HG02840 (cell line): ENCODE measurements at regions not wholly inside any gene's neighbourhood (a gene's known extent, or its start where the extent isn't known, plus 50 kb on each side); places are given as distances from the start of the nearest gene placed in this dataset.
"Not testable (repeated sequence)": the region's sequence is repeated elsewhere in the genome, so short reads cannot be mapped to it uniquely, and the experiment has no call there.

Experiments
- ATAC-seq: cut with Tn5 transposase; IDR thresholded peaks from one replicate; pipeline ENCODE4 v1.9.1; 2021; ENCODE audit warnings: mild to moderate bottlenecking, moderate library complexity, moderate number of reproducible peaks; ENCODE audit not compliant: unreplicated experiment, low FRiP score

DNA sequence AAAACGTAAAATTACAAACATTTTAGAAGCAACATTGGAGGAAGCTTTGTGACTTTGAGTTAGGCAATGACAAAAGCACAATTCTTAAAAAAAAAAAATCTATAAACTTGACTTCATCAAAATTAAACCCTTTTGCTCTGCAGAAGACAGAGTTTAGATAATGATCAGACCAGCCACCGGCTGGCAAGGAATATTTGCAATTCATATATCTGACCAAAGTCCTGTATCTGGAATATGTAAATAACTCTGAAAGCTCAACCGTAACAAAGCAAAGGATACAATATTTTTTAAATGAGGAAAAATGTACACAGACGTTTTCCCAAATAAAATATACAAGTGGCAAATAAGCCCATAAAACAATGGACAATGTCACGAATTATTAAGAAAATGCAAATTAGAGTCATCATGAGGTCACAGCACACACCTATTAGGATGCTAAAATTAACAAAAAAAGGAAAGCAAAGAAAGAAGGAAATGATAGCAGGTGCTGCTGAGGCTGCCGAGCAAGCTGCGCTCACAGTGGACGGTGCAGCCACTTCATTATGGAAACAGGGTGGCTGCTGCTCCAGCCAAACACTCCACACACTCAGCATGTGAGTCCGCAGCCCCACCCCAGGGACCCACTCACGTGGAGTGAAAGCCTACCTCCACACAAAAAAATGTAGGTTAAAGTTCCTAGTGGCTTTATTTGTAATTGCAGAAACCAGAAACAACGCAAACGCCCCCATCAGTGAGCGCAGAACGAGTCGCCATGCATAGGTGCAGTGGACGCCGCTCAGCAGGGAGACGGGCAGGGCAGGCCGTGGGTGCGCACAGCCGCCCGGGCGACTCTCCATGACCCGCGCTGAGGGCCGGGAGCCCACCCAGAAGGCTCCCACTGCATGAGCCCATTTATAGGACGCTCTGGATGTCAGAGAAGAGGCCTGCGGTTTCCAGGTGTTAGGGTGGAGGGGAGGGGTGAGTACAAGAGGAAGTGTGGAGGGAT, 375.4 kb downstream of the ADGRD1 start:
- ATAC-seq, result not testable (repeated sequence)

DNA sequence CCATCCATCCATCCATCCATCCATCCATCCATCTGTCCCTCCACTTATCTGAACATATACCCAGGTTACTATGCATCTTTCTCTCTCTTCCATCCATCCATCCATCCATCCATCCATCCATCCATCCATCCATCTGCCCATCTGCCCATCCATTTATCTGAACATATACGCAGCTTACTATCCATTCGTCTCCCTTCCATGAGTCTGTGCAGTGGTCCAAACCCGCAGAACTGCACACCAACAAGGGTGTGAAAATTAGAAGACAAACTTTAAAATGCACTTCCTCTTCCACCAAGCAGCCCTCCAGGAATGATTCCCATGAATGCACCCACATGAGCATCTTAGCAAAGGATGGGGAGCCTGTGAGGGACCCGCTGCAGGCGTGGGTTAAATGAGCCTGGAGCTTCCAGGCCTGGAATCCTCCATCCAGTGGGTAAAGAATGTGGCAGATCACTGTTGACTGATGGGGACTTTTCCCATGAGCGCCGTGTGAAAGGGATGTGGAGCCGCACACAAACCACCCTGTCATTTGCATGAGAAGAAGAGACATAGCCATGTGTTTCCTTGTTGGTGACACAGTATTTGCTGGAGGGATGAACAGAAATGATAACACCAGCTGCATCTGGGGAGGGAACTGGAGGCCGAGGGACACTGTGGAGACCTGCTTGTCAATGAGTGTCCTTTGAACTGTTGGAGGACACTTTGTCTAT, 376.6 kb downstream of the ADGRD1 start:
- ATAC-seq, result no peak

DNA sequence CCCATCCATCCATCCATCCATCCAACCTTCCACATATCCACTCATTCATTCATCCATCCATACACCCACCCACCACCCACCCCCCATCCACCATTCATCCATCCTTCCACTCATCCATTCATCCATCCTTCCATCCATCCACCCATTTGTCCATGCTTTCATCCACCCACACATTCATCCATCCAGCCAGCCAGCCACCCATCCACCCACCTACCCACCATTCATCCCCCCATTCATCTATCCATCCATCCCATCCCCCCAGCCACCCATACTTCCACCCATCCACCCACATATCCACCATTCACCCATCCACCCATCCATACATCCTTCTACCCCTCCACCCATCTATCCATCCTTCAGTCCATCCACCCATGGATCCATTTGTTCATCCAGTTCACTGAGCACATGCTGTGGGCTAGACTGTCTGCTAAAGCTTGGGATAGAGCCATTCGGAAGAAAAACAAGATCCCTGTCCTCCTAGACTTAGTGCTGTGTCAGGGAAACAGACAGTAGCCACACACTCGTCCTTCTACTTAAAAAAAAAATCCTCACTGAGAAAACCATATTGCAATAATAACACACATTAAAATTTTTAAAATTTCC, 377.5 kb downstream of the ADGRD1 start:
- no peak for ATAC-seq

DNA sequence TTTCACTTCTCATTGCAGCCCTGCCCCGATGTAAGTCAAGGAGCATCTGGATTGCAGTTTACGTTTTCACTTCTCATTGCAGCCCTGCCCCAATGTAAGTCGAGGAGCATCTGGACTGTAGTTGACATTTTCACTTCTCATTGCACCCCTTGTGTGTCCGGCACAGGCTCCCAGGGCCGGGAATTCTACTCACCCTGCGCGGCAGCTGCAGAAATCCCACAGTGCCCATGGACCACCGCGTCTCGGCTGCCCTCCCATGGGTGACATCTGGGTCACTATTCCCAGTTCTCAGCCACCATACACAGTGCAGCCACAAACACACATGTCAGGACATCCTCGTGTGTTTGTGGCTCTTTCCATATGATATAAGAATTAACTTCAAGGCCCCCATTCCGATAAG, 378.5 kb downstream of the ADGRD1 start:
- no peak for ATAC-seq

DNA sequence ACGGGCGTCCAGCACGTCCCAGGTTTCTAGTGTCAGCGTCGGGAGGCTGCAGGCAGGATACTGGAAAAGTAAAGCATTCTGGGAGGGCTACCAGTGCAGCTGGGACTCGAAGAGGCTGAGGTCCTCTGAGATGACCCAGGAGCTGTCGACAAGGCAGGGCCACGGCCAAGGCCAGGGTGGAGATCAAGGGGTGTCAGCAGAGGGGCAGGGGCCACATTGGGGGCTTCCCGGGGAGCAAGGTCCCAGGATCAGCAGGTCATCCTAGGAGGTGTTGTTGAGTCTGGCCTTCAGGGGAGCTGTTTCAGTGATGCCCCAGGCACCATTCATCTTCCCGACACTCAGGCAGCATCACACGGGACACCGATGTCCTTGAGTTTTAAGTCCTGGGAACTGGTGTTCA, 377.8 kb upstream of the SFSWAP start:
- ATAC-seq, result no peak

DNA sequence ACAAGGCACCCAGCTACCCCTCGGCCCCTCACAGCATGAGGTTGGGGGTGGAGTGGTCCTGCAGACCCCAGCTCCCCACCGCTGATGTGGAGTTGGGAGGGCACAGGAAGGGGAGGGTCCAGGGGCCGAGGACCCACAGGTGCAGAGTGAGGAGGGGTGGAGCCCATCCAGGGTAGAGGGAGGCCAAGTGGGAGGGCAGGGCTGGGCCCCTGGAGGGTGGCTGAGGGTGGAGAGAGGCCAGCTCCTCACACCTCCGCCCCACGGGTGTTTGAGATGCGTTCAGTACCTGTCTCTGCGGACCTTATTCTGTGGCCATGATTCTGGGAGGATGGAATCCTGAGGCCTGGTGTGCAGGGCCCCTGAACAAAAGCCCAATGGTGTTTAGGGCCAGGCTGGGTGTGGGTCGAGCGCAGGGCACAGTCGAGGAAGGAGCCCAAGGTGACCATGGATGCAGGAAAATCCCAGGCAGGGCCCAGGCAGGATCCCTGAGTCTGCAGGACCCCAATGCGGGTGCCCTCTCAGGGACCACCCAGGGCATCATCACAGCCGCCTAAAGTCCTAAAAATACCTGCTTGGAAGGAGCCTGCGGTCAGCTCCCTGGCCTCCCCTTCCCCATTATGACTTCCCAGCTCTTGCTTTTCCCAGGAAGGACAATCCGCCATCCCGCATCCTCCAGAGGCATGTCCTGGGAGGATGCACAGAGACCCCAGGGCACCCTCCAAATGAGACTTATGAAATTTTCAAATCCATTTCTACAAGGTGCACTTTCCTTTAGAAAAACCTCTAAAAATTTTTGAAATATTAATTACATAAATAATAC, 377.1 kb upstream of the SFSWAP start:
- ATAC-seq, result no peak

DNA sequence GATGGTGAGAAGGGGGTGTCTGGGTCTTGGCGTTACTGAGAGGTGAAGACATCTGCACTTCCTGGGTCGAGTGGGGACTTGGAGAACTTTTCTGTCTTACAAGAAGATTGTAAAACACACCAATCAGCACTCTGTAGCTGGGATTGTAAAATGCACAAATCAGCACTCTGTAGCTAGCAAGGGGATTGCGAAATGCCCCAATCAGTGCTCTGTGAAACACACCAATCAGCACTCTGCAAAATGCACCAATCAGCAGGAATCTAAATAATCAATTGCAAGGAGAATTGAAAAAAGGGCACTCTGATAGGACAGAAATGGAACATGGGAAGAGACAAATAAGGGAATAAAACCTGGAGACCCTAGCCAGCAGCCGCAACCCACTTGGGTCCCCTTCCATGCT, 376.1 kb upstream of the SFSWAP start:
- ATAC-seq, result no peak

DNA sequence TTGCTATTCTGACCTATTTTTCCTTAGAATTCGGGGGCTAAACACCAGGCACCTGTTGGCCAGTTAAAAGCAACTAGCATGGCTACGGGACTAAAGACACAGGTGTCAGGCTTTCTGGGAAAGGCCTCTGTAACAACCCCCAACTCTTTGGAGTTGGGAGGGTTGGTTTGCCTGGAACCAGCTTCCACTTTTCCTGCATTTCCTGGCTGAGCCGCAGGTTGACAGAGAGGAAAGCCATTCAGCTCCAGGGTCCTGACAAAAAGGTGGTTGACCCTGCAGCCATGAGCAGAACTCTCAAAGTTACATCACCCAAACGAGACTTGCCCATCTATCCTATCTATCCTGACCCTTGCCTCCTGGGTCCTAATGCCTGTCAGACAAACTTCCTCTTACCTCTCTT, 375.4 kb upstream of the SFSWAP start:
- no peak for ATAC-seq

DNA sequence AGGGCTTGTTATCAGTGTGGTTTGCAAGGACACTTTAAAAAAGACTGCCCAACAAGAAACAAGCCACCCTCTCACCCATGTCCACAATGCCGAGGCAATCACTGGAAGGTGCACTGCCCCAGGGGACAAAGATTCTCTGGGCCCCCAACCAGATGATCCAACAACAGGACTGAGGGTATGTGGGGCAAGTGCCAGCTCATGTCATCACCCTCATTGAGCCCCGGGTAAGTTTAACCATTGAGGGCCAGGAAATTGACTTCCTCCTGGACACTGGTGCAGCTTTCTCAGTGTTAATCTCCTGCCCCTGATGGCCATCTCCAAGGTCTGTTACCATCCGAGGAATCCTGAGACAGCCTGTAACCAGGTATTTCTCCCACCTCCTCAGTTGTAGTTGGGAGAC, 373.0 kb upstream of the SFSWAP start:
- not testable (repeated sequence) for ATAC-seq

DNA sequence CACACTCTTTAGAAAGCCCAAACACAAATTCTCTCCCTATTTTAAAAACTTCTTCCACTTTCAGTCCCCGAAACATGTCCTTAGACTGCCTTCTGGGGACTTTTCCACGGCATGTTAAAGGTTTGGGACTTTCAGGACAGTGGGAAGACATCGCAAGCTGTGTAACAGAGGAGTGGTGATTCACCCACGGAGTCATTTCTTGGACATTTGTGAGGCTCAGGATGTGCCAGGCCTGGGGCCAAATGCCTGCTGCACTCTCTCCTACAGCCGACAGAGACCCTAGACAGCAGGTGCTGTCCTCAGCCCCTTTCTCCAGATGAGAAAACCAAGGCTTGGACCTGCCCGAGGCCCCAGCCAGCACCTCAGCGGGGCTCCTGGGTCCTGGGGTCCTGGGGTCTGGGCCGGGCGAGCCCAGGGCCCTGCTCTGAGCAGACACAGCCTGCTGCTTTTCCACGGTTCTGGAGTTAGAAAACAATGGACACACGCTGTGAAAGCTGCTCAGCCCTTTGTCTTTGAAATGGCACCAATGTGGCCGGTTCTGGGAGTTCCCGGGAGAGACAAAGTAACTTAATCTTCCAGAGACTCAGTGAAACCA, 370.2 kb upstream of the SFSWAP start:
- ATAC-seq, result no peak

DNA sequence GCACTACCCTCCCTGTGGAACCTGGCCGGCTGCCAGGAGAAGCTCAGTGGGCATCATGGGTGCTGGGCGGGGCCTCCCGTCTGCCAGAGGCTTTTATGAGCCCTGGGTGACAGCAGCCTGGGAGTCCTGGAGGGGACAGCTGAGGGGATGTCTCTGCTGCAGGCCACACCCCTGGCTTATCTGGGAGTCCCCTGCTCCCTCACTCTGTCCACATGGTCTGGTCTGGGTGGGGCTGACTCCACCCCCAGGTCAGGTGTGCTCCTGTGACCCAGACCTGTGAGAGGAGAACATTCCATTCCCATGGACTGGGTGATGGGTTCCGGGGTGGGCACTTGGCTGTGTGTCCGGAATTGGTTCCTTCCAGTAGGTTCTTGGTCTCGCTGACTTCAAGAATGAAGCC, 369.3 kb upstream of the SFSWAP start:
- not testable (repeated sequence) for ATAC-seq

DNA sequence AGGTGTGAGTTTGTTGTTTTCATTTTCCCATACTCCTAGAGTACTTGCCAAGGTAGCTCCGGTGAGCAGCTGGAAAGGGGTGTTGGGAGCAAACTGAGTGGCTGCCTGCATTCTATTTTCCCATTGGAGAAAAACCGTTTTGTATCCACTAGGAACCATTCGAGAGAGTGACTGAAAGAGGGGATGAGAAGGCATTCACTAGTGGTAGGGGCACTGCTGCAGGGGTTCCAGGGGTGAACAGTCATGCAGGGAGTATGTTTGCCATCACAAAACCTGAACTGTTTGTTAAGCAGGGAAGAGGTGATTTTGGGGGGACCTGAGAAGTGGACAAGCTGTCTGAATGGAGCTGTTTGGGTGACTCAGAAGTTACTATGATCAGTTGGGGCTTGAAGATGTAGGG, 367.5 kb upstream of the SFSWAP start:
- not testable (repeated sequence) for ATAC-seq

DNA sequence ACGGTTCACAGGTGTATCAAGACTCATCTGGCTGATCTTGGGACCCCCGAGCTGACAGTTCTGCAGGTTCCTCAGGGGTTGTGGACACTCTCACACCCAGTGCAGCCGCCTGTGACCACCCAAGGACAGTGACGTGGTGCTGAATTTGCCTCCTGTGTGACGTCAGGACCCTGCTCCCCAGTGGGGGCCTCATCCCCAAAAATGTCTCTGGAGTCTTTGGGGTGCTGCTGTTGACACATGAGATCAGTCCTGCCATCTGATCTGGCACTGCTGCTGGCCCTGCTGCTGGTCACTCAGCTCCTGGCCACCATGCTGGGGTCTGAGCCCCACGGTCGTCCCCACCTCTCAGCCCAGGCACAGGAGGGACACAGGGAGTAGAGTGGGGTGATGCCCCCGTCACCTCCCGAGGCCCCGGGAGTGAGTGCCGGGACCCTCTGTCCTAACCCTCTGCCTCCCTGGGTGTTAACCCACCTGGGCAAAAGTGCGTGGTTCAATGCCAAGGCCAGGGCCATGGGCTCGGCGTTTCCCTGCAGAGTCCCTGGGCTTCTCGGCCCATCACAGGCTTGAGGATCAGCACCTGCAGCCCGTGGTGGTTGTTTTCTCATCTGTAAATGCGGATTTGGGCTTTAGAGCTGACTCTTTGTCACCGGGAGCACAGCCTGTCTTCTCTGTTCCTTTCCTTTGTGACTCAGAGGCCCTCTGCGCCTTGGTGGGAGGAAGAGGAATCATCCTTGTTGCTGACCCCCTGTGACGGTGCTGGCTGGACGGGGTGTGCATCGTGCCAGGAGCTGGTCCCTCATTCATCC, 366.0 kb upstream of the SFSWAP start:
- ATAC-seq, result not testable (repeated sequence)

DNA sequence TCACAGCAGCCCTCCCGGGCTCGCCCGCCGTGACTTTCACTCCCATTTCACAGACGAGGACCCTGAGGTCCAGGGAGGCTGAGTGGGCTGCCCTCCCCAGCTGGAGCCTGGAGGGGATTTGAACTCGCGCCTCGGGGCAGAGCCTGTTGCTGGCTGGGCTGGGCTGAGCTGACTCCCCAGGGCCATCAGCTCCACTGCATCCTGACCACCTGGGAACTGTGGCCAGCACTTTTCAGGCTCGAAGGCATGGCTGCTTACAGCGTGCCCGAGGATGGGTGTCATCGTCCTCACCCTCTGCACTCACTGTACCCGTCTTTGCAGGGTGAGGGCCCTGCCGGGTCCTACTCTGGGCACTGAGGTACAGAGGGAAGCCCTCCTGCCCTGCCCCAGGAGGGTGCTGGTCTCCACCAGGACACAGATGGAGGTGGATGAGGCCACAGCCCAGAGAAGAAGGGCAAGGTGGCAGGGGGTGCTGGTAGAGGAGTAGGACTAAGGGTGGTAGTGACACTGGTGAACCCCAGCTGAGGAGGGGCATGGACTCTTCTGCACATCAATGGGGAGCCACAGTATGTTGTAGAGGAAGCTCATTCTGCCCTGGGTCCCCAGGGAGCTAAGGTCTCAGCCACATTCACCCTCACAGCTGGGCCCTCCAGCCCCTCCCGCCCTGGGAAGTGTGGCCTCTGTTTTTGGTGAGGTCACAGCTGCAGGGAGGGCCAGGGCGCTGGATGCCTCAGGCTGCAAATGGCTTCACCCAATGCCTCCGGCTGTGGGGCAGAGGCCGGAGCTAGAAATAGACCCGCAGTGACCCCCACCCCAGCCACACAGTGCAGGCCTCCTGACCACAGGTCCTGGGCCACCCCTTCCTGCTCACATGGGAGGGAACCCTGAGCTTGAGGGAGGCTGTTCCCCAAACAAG, 365.1 kb upstream of the SFSWAP start:
- ATAC-seq, result no peak

DNA sequence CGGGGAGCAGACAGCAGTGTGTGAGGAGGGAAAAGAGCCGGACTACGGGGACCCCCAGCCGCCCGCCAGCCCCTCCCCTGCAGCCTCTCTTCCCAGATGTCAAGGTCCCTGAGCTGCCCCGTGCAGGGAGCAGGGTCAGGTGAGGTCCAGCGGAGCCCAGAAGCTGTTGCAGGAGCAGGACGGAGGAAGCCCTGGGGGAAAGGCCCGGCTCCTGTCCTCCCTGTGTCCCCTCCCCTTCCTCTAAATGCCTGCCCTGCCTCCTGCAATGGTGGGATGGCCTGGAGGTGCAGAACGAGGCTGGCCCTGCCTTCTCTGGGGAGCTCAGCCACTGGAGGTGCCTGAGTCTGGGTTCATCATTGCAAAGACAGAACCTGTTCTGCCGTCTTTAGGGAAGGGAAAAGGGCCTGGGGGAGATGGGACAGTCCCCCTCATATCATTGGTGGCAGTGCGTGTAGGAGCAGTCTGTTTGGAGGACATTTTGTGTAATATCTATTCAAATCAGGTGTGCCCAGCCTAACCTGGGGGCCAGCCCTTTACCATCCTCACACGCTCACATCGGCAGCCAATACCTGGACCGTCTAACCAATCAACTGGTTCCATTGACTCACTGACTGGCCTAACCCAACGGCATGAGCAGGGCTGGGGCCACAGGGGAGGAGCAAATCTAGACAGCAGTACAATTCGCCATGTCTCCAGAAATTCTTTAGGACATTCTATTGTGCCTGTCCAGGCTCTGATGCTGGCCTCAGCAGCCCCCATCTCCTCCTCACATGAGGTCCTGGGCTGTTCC, 364.1 kb upstream of the SFSWAP start:
- no peak for ATAC-seq

DNA sequence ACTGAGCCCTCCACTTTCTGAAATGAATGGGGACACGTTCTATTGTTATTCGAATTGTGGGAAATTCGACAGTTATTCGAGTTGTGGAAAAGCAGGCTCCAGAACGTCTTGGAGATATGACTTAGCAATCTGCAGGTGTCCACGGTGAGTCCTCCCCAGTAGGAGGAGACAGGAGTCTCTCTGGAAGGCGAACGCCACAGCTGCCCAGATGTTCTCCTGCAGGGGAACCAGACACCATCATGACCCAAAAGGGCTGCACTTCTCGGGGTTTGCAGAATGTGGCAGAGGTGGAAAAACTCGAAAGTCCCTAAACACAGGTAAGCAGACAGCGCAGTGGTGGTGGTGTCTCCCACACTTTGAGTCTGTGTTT, 363.6 kb upstream of the SFSWAP start:
- no peak for ATAC-seq

DNA sequence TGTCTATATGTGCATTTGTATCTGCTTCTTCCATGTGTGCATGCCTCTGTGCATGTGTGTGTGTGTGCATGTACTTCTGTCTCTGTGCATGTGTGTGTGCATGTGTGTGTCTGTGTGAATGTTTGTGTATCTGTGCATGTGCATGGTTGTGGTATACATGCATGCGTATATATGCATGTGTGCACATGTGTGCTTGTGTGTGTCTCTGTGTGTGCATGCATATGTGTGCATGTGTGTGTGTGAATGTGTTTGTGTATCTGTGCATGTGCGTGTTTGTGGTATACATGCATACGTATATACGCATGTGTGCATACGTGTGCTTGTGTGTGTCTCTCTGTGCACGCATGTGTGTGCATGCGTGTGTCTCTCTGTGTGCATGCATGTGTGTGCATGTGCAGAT, 363.2 kb upstream of the SFSWAP start:
- no peak for ATAC-seq
